Amniotic stem cell (primary cell): ENCODE measurements at regions not wholly inside any gene's neighbourhood (a gene's known extent, or its start where the extent isn't known, plus 50 kb on each side); places are given as distances from the start of the nearest gene placed in this dataset.

Source experiments
- DNase-seq: peaks from one replicate; lab custom pipeline; 2025; lab: John Stamatoyannopoulos, UW

DNA sequence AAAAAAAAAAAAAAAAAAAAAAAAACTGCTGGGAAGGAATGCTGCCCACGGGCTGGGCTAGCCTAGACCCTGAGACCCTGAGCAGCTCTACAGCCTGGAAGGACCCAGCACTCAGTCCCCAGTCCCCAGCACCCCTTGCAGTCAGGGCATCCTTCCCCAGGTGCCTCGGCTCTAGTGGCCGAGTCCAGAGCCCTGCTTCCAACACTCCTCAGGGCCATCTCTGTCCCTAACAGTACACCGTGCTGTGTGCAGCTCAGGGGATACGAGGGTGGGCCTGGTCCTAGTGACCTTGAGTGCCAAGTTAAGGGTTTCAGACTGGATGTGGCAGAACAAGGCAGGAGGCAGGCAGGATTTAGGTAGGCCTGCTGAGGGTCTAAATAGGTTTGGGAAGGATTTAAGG, 50.2 kb upstream of the LRP8 start:
- no peak for DNase-seq

DNA sequence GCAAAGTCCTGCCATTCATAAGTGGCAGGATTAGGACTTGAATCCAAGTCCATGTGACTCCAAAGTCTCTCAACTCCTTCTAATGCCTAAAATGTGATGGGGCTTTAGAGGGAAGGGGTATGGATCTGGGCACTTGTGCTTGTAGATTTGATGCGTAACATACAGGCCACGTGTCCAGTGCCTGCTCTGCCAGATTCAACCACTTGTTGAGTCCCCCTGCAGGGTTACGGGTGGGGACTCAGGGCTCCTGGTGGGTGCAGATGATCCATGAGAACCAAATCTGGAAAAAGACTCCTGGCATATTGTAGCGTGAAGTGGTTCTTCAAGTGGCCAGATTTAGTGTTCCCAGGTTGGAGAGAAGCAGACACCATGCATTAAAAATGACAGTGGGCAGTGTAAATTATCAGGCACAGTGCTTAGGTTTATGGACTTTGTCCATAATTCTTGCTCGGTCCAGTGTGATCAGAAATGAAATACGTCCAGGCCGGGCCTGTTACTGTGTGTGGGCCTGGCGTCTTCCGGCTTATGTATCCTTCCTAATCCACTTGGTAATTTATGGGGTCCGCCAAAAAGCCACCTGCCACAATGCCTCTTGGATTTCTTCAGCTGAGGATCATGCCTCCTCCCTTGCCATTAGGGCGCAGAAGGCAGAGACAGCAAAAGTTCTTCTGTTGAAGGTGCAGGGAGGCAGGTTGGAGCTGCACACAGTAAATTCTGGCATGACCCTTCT, 51.2 kb upstream of the LRP8 start:
- no peak for DNase-seq

DNA sequence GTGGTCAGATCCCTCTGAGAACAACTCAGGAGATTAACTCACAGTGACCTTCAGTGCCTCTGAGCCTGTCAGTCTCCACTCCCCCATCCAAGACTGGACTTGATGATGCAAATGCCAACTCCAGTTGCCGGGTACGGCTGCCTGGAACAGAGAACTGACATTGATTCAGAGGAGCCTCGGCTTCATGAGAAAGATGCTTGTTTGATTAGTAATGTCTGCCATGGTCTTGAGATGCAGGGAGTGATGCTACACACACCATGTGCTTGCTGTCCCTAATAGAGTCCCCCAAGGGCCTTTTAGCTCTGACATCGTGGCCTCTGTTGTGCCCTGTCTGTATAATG, 51.8 kb upstream of the LRP8 start:
- DNase-seq, result no peak

DNA sequence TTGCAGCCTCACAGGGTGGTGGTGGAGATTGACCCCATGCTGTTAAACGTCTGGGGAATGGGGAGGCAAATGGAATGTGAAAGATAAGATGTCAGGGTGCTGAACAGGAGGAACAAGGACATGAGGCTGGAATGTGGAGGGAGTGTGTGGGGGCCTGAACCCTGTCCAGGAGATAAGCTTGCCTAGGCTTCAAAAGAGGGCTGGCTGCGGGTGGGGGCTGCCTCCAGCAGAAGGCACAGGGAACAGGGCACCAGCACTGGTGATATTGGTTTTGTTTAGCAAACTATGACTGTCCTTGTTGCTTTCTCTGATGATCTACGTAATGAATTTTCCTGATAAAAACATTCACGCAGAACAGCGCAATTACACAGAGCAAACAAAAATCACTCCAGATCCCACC, 52.4 kb upstream of the LRP8 start:
- no peak for DNase-seq

DNA sequence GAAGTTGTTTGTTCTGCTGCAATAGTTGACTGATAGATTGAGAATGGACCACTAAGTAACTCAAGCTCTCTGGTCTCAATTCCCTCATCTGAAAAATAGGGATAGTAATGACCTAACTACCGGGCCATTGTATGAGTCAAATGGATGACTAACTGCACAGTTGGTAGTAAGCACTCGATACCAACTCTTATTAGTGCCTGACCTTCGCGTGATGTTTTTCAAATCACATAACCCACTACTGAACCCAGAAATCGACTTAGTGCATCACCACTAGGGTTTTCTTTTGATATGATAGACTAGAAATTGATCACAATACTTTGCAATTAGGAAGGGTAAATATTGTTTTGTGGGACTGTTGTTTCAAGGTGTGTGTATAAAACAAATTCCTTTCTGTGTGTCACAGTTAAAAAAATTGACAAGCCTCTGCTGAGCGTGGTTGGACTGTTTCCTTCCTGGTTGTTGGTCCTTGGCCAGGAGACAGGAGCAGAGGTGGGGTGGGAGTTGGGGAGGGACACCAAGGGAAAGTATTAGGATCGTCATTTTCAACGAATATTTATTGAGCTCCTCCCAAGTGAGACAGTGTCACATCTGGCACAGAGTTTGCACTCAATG, 54.0 kb upstream of the LRP8 start:
- no peak for DNase-seq

DNA sequence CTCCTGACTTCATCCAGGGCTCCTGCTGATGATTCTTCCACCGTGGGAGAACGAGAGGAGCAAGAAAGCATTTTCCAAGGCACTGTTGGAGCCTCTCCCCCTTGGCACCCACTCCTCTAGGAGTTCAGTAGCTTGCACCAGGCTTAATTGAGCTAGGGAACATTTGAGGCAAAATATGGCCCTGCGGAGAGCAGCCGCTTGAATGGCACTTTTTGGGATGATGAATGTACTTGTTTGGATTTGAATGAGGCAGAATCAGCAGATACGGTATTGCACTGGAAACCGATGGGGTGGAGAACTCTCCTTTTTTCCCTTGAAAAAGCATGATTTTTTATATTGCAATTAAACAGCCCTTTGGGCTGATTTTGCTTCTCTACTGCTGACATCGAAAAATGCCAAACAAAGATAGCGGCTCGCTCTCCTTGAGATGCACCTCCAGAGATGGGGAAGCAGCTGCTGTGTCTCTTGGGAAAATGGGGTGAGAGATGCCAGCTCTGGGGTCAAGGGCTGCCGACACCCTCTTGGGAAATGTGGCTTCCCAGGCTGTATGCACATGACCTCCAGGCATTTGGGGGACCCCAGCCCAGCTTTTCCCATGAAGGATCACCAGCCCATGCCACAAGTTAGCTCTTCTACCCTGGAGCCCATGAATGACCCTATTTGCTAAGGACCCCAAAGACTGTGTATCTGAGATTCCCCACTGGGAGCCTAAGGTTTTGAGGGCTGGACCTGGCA, 55.4 kb upstream of the LRP8 start:
- no peak for DNase-seq

DNA sequence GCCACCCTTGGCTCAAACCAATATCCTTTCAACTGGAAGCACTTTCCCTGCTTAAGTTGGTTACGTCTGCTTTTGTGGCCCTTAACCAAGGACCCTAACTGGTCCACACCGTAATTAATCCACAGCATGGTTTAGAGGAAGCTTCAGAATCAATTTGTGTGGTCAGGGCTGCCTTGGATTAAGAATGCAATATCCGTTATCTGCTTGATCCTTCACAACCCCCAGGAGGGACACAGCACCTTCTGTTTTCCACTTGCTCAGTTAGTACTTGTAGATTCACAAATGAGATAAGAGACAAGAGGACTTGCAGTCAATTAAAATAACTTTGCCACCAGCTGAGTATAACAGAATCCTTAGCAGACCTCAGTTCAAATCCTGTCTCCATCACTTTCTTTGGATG, 56.9 kb upstream of the LRP8 start:
- no peak for DNase-seq

- no peak for DNase-seq
Measured at GRCh38 chr1:53385276-53386225, 57.7 kb upstream of the LRP8 start.

GRCh38 chr1:53388963-53389362, 61.1 kb upstream of the LRP8 start:
- DNase-seq, result no peak

DNA sequence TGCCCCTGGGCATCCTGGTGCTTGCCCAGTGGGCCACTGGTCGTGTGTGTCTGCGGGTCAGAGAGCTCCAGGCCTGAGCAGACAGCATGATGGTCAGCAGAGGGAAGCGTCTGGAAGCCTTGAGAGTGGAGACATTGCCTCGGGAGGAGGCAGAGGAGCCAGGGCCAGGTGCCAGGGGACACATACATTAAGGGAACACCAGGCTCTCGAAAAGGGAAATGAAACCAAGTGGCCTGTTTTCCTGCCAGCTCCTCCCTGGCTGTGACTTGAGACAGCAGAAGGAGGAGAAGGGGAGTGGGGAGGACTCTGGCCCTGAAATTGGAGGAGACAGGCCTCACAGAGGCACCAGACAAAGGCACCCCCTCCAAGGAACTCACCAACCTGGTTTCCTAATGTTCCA, 62.4 kb upstream of the LRP8 start:
- DNase-seq, result no peak

- DNase-seq, result no peak
Measured at GRCh38 chr1:53390736-53391135, 62.9 kb upstream of the LRP8 start.

DNA sequence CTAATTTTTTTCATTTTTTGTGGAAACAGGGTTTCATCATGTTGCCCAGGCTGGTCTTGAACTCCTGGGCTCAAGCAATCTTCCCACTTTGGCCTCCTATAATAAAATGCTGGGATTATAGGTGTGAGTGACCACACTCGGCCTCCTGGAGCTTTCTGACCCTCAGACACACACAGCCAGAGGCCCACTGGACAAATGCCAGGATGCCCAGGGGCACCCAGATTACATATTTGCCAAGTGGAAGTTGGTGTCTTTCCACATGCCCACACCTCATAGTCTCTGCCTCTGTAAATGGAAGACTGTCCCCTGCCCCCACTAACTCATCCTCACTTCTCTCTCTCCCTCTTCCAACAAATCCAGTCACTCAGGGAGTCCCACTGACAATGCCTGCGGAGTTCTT, 63.4 kb upstream of the LRP8 start:
- no peak for DNase-seq

DNA sequence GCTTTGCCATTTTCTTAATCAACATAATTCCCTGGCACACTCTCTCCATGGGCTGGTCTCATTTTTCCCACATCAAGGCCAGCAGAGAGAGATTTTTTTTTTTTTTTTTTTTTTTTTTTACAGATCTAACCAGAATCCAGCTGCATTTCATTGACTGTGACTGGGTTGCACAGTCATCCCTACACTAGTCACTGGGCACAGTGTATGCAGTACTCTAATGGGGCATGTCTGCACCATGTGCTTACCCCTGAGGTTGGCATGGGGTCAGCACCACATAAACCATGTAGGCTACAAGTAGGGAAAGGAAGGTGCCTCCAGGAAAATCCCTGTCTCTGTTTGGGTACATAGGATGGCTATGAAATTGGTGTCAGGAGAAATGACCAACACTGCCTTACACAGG, 64.1 kb upstream of the LRP8 start:
- no peak for DNase-seq

- DNase-seq, result no peak
Measured at GRCh38 chr1:53392460-53392859, 64.6 kb upstream of the LRP8 start.

GRCh38 chr1:53393325-53393792, 65.5 kb upstream of the LRP8 start:
- peak; percentile 23 for DNase-seq

DNA sequence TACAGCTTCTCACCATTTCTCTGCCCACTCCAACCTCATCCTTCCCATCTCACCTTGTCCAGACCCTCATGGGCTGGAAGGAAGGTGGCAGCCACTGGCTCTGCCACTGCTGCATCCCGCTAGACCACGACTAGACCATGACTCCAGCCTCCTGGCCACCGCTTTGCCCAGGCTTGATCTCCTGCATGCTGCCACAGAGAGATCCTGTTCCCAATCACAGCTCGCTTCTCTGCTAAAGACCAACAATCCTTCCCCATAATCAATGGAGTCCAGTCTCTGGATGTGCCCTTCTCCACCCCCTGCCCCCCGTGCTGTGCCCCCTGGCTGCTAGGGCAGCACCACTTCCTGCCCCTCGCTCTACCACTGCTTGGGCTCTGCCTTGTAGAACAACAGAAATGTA, 64.9 kb upstream of the DMRTB1 start:
- no peak for DNase-seq

DNA sequence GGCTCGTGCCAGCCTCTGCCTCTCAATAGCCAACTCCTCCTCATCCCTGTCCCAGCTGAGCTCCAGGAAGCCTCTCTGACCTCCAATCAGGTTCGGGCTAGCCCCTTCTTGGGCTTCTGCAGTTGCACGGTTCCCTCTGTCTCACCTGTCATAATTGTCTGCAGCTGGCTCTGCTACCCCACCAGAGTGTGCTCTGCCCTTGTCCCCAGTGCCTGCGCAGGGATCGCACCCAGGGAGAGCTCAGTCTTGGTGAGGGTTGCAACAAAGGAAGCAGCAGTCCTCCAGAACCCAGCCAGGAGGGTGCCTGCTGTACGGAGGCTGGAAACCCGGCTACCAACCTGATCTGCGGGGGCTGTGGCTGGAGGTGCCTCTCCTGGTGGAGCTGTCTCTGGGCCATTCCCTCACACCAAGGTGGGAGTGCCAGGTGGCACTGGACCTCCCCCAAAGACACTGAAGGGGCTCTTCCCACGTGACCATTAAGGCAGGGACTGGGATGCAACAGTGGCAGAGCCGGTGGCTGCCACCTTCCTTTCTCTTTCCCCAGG, 63.5 kb upstream of the DMRTB1 start:
- no peak for DNase-seq

- no peak for DNase-seq
Measured at GRCh38 chr1:53396573-53397268, 62.5 kb upstream of the DMRTB1 start.

GRCh38 chr1:53398091-53398490, 61.1 kb upstream of the DMRTB1 start:
- no peak for DNase-seq

- DNase-seq, result no peak
Measured at GRCh38 chr1:53398576-53399365, 60.4 kb upstream of the DMRTB1 start.
